Suprapubic skin (tissue), 4 donors: ENCODE measurements at regions not wholly inside any gene's neighbourhood (a gene's known extent, or its start where the extent isn't known, plus 50 kb on each side); places are given as distances from the start of the nearest gene placed in this dataset.
"Not testable (repeated sequence)": the region's sequence is repeated elsewhere in the genome, so short reads cannot be mapped to it uniquely, and the experiment has no call there.

Experiments
- DNase-seq, 2 donors: peaks; one replicate each; pipeline ENCODE4 v3.0.0-alpha.2; 2019; ENCODE audit warnings: low spot score in 2 of 2
- H3K27ac ChIP-seq: fragments of 200-600 bp; sonication (generic); one replicate; pipeline ENCODE4 v1.5.1; 2019
- H3K27me3 ChIP-seq: fragments of 200-600 bp; sonication (generic); one replicate; pipeline ENCODE4 v1.5.1; 2019
- H3K36me3 ChIP-seq: fragments of 200-600 bp; sonication (generic); one replicate; pipeline ENCODE4 v1.5.1; 2019
- H3K4me1 ChIP-seq: fragments of 200-600 bp; sonication (generic); one replicate; pipeline ENCODE4 v1.5.1; 2019
- H3K4me3 ChIP-seq: fragments of 200-600 bp; sonication (generic); one replicate; pipeline ENCODE4 v1.5.1; 2019; ENCODE audit warnings: mild to moderate bottlenecking
- H3K9me3 ChIP-seq: fragments of 200-600 bp; sonication (generic); one replicate; pipeline ENCODE4 v1.5.1; 2019
- CTCF ChIP-seq, 2 donors: fragments of 200-600 bp in 1 of 2; fragments of 450-650 bp in 1 of 2; sonication (generic) in 1 of 2; IDR thresholded peaks; one replicate each; pipeline ENCODE4 v1.5.1; 2016 to 2019; ENCODE audit warnings: antibody characterized with exemption in 2 of 2, mild to moderate bottlenecking in 1 of 2, moderate library complexity in 1 of 2
- EP300 ChIP-seq: sonication (generic); formaldehyde crosslinking; IDR thresholded peaks from one replicate; pipeline ENCODE4 v1.6.1; 2017; ENCODE audit warnings: antibody characterized with exemption
- POLR2A ChIP-seq, 2 donors: fragments of 450-650 bp; IDR thresholded peaks; one replicate each; pipeline ENCODE4 v1.6.1; 2017; ENCODE audit warnings: antibody characterized with exemption in 2 of 2, mild to moderate bottlenecking in 2 of 2, moderate library complexity in 2 of 2
- POLR2AphosphoS5 ChIP-seq, 3 donors: sonication (generic); formaldehyde crosslinking; IDR thresholded peaks; one replicate each; pipeline ENCODE4 v1.6.1; 2017; ENCODE audit warnings: antibody characterized with exemption in 3 of 3
- WGBS: methylation state at CpG from one replicate; pipeline ENCODE4 v1.1.5; 2018; 5-methylcytosine and 5-hydroxymethylcytosine counted together

DNA sequence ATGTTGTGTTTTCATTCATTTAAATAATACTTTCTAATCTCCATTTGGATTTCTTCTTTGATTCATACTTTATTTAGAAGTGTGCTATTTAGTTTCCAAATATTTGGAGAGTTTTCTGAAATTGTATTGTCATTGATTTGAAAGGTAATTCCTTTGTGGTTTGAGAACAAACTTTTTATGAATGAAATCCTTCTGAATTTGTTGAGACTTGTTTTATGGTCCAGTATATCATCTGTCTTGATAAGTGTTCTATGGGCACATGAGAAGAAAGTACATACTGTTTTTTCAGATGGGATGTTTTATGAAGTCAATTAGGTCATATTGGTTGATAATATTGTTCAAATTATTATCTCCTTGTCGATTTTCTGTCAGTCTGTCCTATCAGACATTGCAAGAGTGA is 953.8 kb downstream of the NR2F1-AS1 start:
- TF ChIP-seq POLR2A (IDR thresholded peaks at IDR 0.05) (no peak), CTCF (IDR thresholded peaks at IDR 0.05) (no peak), EP300 (no peak), POLR2AphosphoS5 (IDR thresholded peaks at IDR 0.05) (no peak)
- peaks cover 5% of the 10 kb centered on the region for H3K9me3 ChIP-seq
- H3K27me3 ChIP-seq, result no peaks in the 10 kb centered on the region
- no peaks in the 10 kb centered on the region for H3K4me1 ChIP-seq
- no peaks in the 10 kb centered on the region for H3K36me3 ChIP-seq
- no peak overlapping the region for H3K4me3 ChIP-seq
- H3K27ac ChIP-seq, result no peak overlapping the region
- no peak for DNase-seq
- 63% methylated on average over 1 of the region's 1 CpG for WGBS

DNA sequence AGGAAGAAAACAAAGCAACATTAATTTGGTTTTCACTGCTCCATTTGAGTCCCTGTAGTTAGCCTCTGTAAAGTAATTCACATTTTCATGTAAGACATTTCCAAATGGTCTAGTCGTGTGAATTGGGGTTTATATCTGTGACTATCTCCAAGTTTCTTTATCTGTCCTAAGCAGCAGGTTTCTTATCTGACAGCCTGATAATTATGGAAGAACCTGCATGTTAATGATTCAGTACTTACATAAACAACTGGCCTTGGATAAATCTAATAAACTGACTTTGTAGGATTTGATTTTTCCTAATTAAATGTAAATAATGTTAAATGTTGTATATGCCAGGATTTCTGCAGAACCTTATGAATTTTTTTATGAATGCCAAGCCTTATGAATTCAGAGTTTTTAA is 964.9 kb downstream of the NR2F1-AS1 start:
- Histone ChIP-seq H3K27me3 (no peaks in the 10 kb centered on the region), H3K36me3 (no peaks in the 10 kb centered on the region), H3K4me3 (no peak overlapping the region), H3K4me1 (no peaks in the 10 kb centered on the region), H3K27ac (no peak overlapping the region), H3K9me3 (peaks cover 5% of the 10 kb centered on the region)
- DNase-seq, result no peak
- WGBS, result 36% methylated on average over 1 of the region's 1 CpG
- no peak for TF ChIP-seq POLR2AphosphoS5 (IDR thresholded peaks at IDR 0.05)

DNA sequence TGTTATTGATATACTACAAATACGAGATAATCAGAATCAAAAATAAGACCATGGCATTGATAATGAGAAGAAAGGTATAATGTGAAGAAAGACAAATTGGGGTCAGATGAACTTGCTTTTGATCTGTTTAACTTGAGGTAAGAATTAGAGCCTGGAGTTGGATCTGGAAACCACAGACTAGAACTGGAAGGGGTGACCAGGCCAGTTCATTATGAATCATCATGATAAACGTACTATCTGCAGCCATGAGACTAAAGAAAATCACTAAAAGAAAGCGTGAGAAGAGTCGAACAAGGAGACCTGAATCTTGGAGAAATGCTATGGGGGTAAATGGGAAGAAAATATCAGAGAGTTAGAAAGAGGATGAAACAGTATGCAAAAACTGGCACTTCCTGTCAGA is 967.5 kb downstream of the NR2F1-AS1 start:
- 89% methylated on average over 4 of the region's 4 CpGs for WGBS
- Histone ChIP-seq H3K36me3 (no peaks in the 10 kb centered on the region), H3K4me1 (no peaks in the 10 kb centered on the region), H3K9me3 (peaks cover under 1% of the 10 kb centered on the region), H3K27me3 (no peaks in the 10 kb centered on the region), H3K4me3 (no peak overlapping the region), H3K27ac (no peak overlapping the region)
- DNase-seq, result no peak
- TF ChIP-seq CTCF (IDR thresholded peaks at IDR 0.05) (no peak), POLR2A (IDR thresholded peaks at IDR 0.05) (no peak), POLR2AphosphoS5 (IDR thresholded peaks at IDR 0.05) (no peak), EP300 (no peak)

DNA sequence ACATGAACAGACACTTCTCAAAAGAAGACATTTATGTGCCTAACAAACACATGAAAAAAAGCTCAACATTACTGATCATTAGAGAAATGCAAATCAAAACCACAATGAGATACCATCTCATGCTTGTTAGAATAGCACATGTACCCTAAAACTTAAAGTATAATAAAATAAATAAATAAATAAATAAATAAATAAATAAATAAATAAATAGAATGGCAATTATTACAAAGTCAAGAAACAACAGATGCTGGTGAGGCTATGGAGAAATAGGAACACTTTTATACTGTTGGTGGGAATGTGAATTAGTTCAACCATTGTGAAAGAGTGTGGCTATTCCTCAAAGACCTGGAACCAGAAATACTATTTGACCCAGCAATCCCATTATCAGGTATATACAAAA is 970.6 kb downstream of the NR2F1-AS1 start:
- H3K4me3 ChIP-seq, H3K9me3 ChIP-seq, H3K36me3 ChIP-seq, DNase-seq, H3K27me3 ChIP-seq, H3K27ac ChIP-seq, H3K4me1 ChIP-seq: not testable (repeated sequence)

- WGBS, result 30% methylated on average over 2 of the region's 2 CpGs
- Histone ChIP-seq H3K27me3 (no peaks in the 10 kb centered on the region), H3K4me1 (no peaks in the 10 kb centered on the region), H3K4me3 (no peak overlapping the region), H3K27ac (no peak overlapping the region), H3K9me3 (no peaks in the 10 kb centered on the region), H3K36me3 (no peaks in the 10 kb centered on the region)
- DNase-seq, result no peak
- no peak for TF ChIP-seq CTCF (IDR thresholded peaks at IDR 0.05)
- no peak for TF ChIP-seq POLR2AphosphoS5 (IDR thresholded peaks at IDR 0.05)
- TF ChIP-seq POLR2A (IDR thresholded peaks at IDR 0.05), result no peak
- no peak for TF ChIP-seq EP300
Measured at GRCh38 chr5:92605591-92605990, 975.4 kb downstream of the NR2F1-AS1 start.

DNA sequence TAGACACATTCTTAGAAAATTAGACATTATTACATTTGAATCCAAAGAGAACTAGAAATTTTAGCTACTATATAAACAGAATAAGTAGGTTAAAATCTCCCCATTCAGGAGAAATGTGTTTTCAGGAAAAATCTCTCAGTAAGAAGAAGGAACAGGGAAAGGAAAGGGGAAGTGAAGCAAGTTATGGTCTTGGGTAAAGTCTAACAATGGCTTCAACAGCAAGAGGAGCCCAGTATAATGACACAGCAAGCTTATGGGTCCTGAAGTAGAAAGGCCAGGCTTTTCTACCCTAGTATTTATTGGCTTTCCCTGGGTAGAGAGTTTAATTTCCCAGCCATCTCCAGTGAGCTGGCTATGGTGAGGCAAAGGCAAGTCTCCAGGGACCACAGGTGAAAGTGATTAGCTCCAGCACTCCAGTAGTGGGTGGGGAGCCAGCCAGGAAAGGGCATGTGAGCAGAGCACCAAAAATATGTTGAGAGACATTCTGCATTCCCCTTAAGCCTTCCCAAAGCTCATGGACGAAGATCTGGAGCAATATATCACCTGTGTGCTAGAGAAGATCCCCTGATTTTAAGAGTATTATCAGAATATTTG is 981.7 kb downstream of the NR2F1-AS1 start:
- Histone ChIP-seq H3K27me3 (no peaks in the 10 kb centered on the region), H3K4me1 (no peaks in the 10 kb centered on the region), H3K9me3 (no peaks in the 10 kb centered on the region), H3K36me3 (no peaks in the 10 kb centered on the region), H3K4me3 (no peak overlapping the region), H3K27ac (no peak overlapping the region)
- no peak for TF ChIP-seq EP300
- TF ChIP-seq CTCF (IDR thresholded peaks at IDR 0.05), result no peak
- TF ChIP-seq POLR2A (IDR thresholded peaks at IDR 0.05), result no peak
- no peak for TF ChIP-seq POLR2AphosphoS5 (IDR thresholded peaks at IDR 0.05)
- DNase-seq, result no peak
- 70% methylated on average over 1 of the region's 1 CpG for WGBS
